ENCODE measurements at regions not wholly inside any gene's neighbourhood (a gene's known extent, or its start where the extent isn't known, plus 50 kb on each side); places are given as distances from the start of the nearest gene placed in this dataset.

- TF ChIP-seq REST (IDR thresholded peaks at IDR 0.05; ENCODE audit: low read depth) (no peak), RAD21 (IDR thresholded peaks at IDR 0.05; ENCODE audit: low read depth) (no peak), TCF12 (IDR thresholded peaks at IDR 0.05; ENCODE audit: low read depth) (no peak), TEAD4 (IDR thresholded peaks at IDR 0.05) (no peak)
Measured at GRCh38 chr2:175842996-175843395, 159.1 kb downstream of the LNPK start.

- TF ChIP-seq TEAD4 (IDR thresholded peaks at IDR 0.05) (no peak), FOXM1 (IDR thresholded peaks at IDR 0.05; ENCODE audit: borderline replicate concordance, low read depth) (no peak), CEBPB (IDR thresholded peaks at IDR 0.05) (no peak), MAX (IDR thresholded peaks at IDR 0.05) (no peak), TAF1 (IDR thresholded peaks at IDR 0.05; ENCODE audit: low read depth) (no peak), TCF12 (IDR thresholded peaks at IDR 0.05; ENCODE audit: low read depth) (no peak), NFIC (IDR thresholded peaks at IDR 0.05) (no peak), USF1 (IDR thresholded peaks at IDR 0.05) (no peak), REST (IDR thresholded peaks at IDR 0.05; ENCODE audit: low read depth) (no peak), EGR1 (IDR thresholded peaks at IDR 0.05) (no peak), RAD21 (IDR thresholded peaks at IDR 0.05; ENCODE audit: low read depth) (no peak), EP300 (IDR thresholded peaks at IDR 0.05; ENCODE audit: borderline replicate concordance) (no peak), CREB1 (IDR thresholded peaks at IDR 0.05; ENCODE audit: low read depth) (no peak), ZBTB7A (IDR thresholded peaks at IDR 0.05; ENCODE audit: low read depth) (no peak), YY1 (IDR thresholded peaks at IDR 0.05; ENCODE audit: low read depth) (no peak)
Measured at GRCh38 chr2:175840256-175840655, 161.8 kb downstream of the LNPK start.

- TF ChIP-seq NFIC (IDR thresholded peaks at IDR 0.05), result no peak
Measured at GRCh38 chr2:175838979-175839378, 163.1 kb downstream of the LNPK start.

GRCh38 chr2:175837046-175837445, 165.0 kb downstream of the LNPK start:
- no peak for TF ChIP-seq USF1 (IDR thresholded peaks at IDR 0.05)
- TF ChIP-seq TCF12 (IDR thresholded peaks at IDR 0.05; ENCODE audit: low read depth), result no peak
- TF ChIP-seq TAF1 (IDR thresholded peaks at IDR 0.05; ENCODE audit: low read depth), result no peak
- no peak for TF ChIP-seq EGR1 (IDR thresholded peaks at IDR 0.05)
- no peak for TF ChIP-seq CREB1 (IDR thresholded peaks at IDR 0.05; ENCODE audit: low read depth)
- no peak for TF ChIP-seq CEBPB (IDR thresholded peaks at IDR 0.05)
- TF ChIP-seq MAX (IDR thresholded peaks at IDR 0.05), result no peak
- TF ChIP-seq RAD21 (IDR thresholded peaks at IDR 0.05; ENCODE audit: low read depth), result no peak
- no peak for TF ChIP-seq YY1 (IDR thresholded peaks at IDR 0.05; ENCODE audit: low read depth)
- TF ChIP-seq REST (IDR thresholded peaks at IDR 0.05; ENCODE audit: low read depth), result no peak
- no peak for TF ChIP-seq ZBTB7A (IDR thresholded peaks at IDR 0.05; ENCODE audit: low read depth)

GRCh38 chr2:175836361-175836760, 165.7 kb downstream of the LNPK start:
- no peak for TF ChIP-seq RAD21 (IDR thresholded peaks at IDR 0.05; ENCODE audit: low read depth)
- no peak for TF ChIP-seq CEBPB (IDR thresholded peaks at IDR 0.05)
- TF ChIP-seq MAX (IDR thresholded peaks at IDR 0.05), result no peak
- no peak for TF ChIP-seq USF1 (IDR thresholded peaks at IDR 0.05)
- no peak for TF ChIP-seq TAF1 (IDR thresholded peaks at IDR 0.05; ENCODE audit: low read depth)
- no peak for TF ChIP-seq EGR1 (IDR thresholded peaks at IDR 0.05)
- no peak for TF ChIP-seq CREB1 (IDR thresholded peaks at IDR 0.05; ENCODE audit: low read depth)
- no peak for TF ChIP-seq EP300 (IDR thresholded peaks at IDR 0.05; ENCODE audit: borderline replicate concordance)
